Gastroesophageal sphincter (tissue), 4 donors: ENCODE measurements at regions not wholly inside any gene's neighbourhood (a gene's known extent, or its start where the extent isn't known, plus 50 kb on each side); places are given as distances from the start of the nearest gene placed in this dataset.

Experiments
- ATAC-seq: fragments of 150-250 bp; one replicate; pipeline ENCODE4 v1.9.1; 2016; ENCODE audit warnings: mild to moderate bottlenecking, moderate library complexity
- H3K27ac ChIP-seq, 4 donors: fragments of 200-600 bp; sonication (generic) in 3 of 4; 1 replicate in 3 of 4; 2 replicates in 1 of 4; pipeline ENCODE4 v1.5.1; 2016 to 2019
- H3K27me3 ChIP-seq: fragments of 200-600 bp; sonication (generic); one replicate; pipeline ENCODE4 v1.5.1; 2019
- H3K36me3 ChIP-seq, 2 donors: fragments of 200-600 bp; sonication (generic); one replicate each; pipeline ENCODE4 v1.5.1; 2019; ENCODE audit warnings: control low read depth in 1 of 2
- H3K4me1 ChIP-seq, 3 donors: fragments of 200-600 bp; sonication (generic); 1 replicate in 2 of 3; 2 replicates in 1 of 3; pipeline ENCODE4 v1.5.1; 2016 to 2019; ENCODE audit warnings: control low read depth in 2 of 3
- H3K4me3 ChIP-seq, 2 donors: fragments of 200-600 bp; sonication (generic); one replicate each; pipeline ENCODE4 v1.5.1; 2019; ENCODE audit warnings: mild to moderate bottlenecking in 1 of 2, moderate library complexity in 1 of 2
- H3K9me3 ChIP-seq, 3 donors: fragments of 200-600 bp; sonication (generic); one replicate each; pipeline ENCODE4 v1.5.1; 2017 to 2019; ENCODE audit warnings: control low read depth in 2 of 3
- CTCF ChIP-seq, 4 experiments: fragments of 200-600 bp in 2 of 4; fragments of 450-650 bp in 2 of 4; sonication (generic) in 1 of 4; IDR thresholded peaks; one replicate each; pipeline ENCODE4 v1.5.1; 2017 to 2019; ENCODE audit warnings: antibody characterized with exemption in 4 of 4, mild to moderate bottlenecking in 2 of 4, moderate library complexity in 2 of 4
- EP300 ChIP-seq: sonication (generic); formaldehyde crosslinking; IDR thresholded peaks from one replicate; pipeline ENCODE4 v1.6.1; 2017; ENCODE audit warnings: antibody characterized with exemption, mild to moderate bottlenecking
- POLR2A ChIP-seq, 2 donors: fragments of 450-650 bp; IDR thresholded peaks; one replicate each; pipeline ENCODE4 v1.6.1; 2017; ENCODE audit warnings: antibody characterized with exemption in 2 of 2, mild to moderate bottlenecking in 2 of 2, moderate library complexity in 1 of 2
- POLR2AphosphoS5 ChIP-seq: sonication (generic); formaldehyde crosslinking; IDR thresholded peaks from one replicate; pipeline ENCODE4 v1.6.1; 2017; ENCODE audit warnings: antibody characterized with exemption
- WGBS, 2 donors: methylation state at CpG; one replicate each; pipeline ENCODE4 v1.1.5; 2018; ENCODE audit warnings: low coverage in 1 of 2; 5-methylcytosine and 5-hydroxymethylcytosine counted together

GRCh38 chr16:5581428-5581827 lies 483.8 kb upstream of the EEF2KMT start:
- Histone ChIP-seq H3K27ac (no peak overlapping the region), H3K27me3 (peaks cover 14% of the 10 kb centered on the region), H3K9me3 (no peaks in the 10 kb centered on the region), H3K36me3 (no peaks in the 10 kb centered on the region), H3K4me3 (no peak overlapping the region), H3K4me1 (no peaks in the 10 kb centered on the region)
- no peak for TF ChIP-seq POLR2A (IDR thresholded peaks at IDR 0.05)
- TF ChIP-seq POLR2AphosphoS5: no peak
- no peak for TF ChIP-seq EP300
- TF ChIP-seq CTCF (IDR thresholded peaks at IDR 0.05): no peak
- 61 to 65% methylated on average over 2 of the region's 2 CpGs for WGBS, 2 donors
- ATAC-seq: no peak

GRCh38 chr16:5580772-5581171 lies 483.2 kb upstream of the EEF2KMT start:
- ATAC-seq: no peak
- TF ChIP-seq CTCF (IDR thresholded peaks at IDR 0.05) (no peak), POLR2A (IDR thresholded peaks at IDR 0.05) (no peak), POLR2AphosphoS5 (no peak), EP300 (no peak)
- 53 to 79% methylated on average over 3 to 5 of the region's 6 CpGs for WGBS, 2 donors

GRCh38 chr16:5580296-5580695 lies 482.7 kb upstream of the EEF2KMT start:
- Histone ChIP-seq H3K9me3 (no peaks in the 10 kb centered on the region), H3K36me3 (no peaks in the 10 kb centered on the region), H3K4me3 (no peak overlapping the region), H3K4me1 (no peaks in the 10 kb centered on the region), H3K27me3 (peaks cover 14% of the 10 kb centered on the region), H3K27ac (no peak overlapping the region)
- no CpG with 5 or more reads among the region's 8 CpGs for WGBS, 2 donors
- no peak for ATAC-seq
- TF ChIP-seq EP300 (no peak), POLR2A (IDR thresholded peaks at IDR 0.05) (no peak), CTCF (IDR thresholded peaks at IDR 0.05) (no peak), POLR2AphosphoS5 (no peak)

More at GRCh38 chr16:5580772-5581171, 483.2 kb upstream of the EEF2KMT start:
- H3K27ac ChIP-seq: no peak overlapping the region
- no peaks in the 10 kb centered on the region for H3K9me3 ChIP-seq
- H3K36me3 ChIP-seq: no peaks in the 10 kb centered on the region
- no peaks in the 10 kb centered on the region for H3K4me1 ChIP-seq
- H3K4me3 ChIP-seq: no peak overlapping the region
- peaks cover 14% of the 10 kb centered on the region for H3K27me3 ChIP-seq

- H3K4me1 ChIP-seq: no peaks in the 10 kb centered on the region
- H3K4me3 ChIP-seq: no peak overlapping the region
- peaks cover 14% of the 10 kb centered on the region for H3K27me3 ChIP-seq
- WGBS, 2 donors: 74 to 82% methylated on average over 4 to 7 of the region's 7 CpGs
- no peak for ATAC-seq
- no peaks in the 10 kb centered on the region for H3K9me3 ChIP-seq
- H3K36me3 ChIP-seq: no peaks in the 10 kb centered on the region
- no peak overlapping the region for H3K27ac ChIP-seq
- TF ChIP-seq CTCF (IDR thresholded peaks at IDR 0.05): no peak
- TF ChIP-seq EP300: no peak
- no peak for TF ChIP-seq POLR2A (IDR thresholded peaks at IDR 0.05)
- TF ChIP-seq POLR2AphosphoS5: no peak
These were observed 481.4 kb upstream of the EEF2KMT start for GRCh38 chr16:5578980-5579379.

GRCh38 chr16:5577463-5577862 lies 479.9 kb upstream of the EEF2KMT start:
- WGBS, 2 donors: 67 to 83% methylated on average over 3 to 5 of the region's 5 CpGs
- no peak for ATAC-seq
- Histone ChIP-seq H3K9me3 (no peaks in the 10 kb centered on the region), H3K27me3 (peaks cover 14% of the 10 kb centered on the region), H3K4me3 (no peak overlapping the region), H3K4me1 (no peaks in the 10 kb centered on the region), H3K27ac (no peak overlapping the region), H3K36me3 (no peaks in the 10 kb centered on the region)
- no peak for TF ChIP-seq CTCF (IDR thresholded peaks at IDR 0.05)
- TF ChIP-seq EP300: no peak
- TF ChIP-seq POLR2A (IDR thresholded peaks at IDR 0.05): no peak
- TF ChIP-seq POLR2AphosphoS5: no peak
